ENCODE measurements at regions not wholly inside any gene's neighbourhood (a gene's known extent, or its start where the extent isn't known, plus 50 kb on each side); places are given as distances from the start of the nearest gene placed in this dataset.
"Not testable (repeated sequence)": the region's sequence is repeated elsewhere in the genome, so short reads cannot be mapped to it uniquely, and the experiment has no call there.

DNA sequence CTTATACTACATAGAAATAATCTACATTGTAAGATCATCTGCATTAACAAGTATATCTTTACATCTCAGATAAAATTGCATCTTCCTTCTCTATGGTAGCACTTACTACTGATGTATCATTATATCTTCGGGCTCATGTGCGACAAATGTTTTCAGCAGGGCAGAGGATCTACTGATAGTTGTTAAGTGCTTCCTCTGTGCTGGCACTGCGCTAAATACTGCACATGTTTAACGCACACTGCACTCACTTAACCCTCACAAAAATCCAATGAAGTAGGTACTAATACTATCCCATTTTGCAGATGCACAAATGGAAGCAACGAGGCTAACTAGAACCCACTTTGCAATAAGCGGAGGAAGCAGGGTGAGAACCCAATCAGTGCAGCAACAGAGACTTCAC lies 75.6 kb upstream of the USP25 start:
- no peak for DNase-seq

GRCh38 chr21:15659753-15660422 lies 69.9 kb upstream of the USP25 start:
- intact Hi-C loops (cut with micrococcal nuclease) = no loop called here
- DNase-seq (no peak), ATAC-seq (no peak)

More for the DNA sequence above, 75.6 kb upstream of the USP25 start:
- no peak for ATAC-seq
- intact Hi-C loops (cut with micrococcal nuclease) = no loop called here

- ATAC-seq = no peak
- intact Hi-C loops (cut with micrococcal nuclease) = no loop called here
These were observed 69.4 kb upstream of the USP25 start for GRCh38 chr21:15660423-15660804.

DNA sequence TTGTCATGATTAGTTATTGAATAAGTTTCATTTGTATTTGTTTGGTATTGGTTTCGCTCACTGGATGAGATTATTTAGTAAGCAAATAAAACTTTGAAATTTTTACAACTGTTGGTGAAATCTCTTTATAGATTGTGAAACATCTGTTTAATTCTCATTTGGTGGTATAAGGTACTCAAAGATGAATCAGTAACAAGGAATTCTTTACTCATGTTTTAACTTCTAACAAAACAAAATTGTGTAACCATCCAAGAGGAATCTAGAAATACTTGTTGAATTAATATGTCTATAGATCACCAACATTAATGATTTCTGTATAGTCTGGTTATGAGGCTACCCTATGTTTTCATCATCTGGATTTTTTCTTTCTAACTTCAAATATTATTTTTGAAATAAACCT lies 62.8 kb upstream of the USP25 start:
- intact Hi-C loops (cut with micrococcal nuclease) = no loop called here
- no peak for ATAC-seq
- no peak for DNase-seq

More at GRCh38 chr21:15660423-15660804, 69.4 kb upstream of the USP25 start:
- DNase-seq = no peak

GRCh38 chr21:15667819-15668218 lies 62.0 kb upstream of the USP25 start:
- DNase-seq = no peak
- intact Hi-C loops (cut with micrococcal nuclease) = no loop called here
- no peak for ATAC-seq

DNA sequence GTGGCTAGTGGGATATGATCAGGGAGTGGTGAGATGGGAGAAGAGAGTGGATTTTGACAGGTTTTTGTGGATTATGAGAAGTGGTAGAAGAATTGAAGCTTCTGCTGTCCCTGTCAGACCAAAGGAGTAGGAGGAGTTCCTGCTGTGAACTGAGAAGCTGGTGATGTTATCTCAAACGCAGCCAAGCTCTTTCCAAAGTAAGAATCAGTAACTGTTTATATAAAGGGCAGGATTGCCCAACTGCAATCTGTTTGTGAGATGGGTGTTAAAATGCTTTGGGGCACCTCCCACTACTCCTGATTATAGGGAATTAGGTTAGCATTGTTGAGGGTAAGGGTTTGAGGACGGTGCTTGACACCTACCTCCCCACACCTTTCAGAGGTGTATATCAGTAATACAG lies 60.5 kb upstream of the USP25 start:
- intact Hi-C loops (cut with micrococcal nuclease) = no loop called here
- DNase-seq (no peak), ATAC-seq (no peak)

- intact Hi-C loops (cut with micrococcal nuclease) = no loop called here
- ATAC-seq (no peak), DNase-seq (no peak)
These were observed 58.6 kb upstream of the USP25 start for GRCh38 chr21:15671188-15671587.

GRCh38 chr21:15672578-15672977 lies 57.2 kb upstream of the USP25 start:
- intact Hi-C loops (cut with micrococcal nuclease); DNase-seq; ATAC-seq: not testable (repeated sequence)

DNA sequence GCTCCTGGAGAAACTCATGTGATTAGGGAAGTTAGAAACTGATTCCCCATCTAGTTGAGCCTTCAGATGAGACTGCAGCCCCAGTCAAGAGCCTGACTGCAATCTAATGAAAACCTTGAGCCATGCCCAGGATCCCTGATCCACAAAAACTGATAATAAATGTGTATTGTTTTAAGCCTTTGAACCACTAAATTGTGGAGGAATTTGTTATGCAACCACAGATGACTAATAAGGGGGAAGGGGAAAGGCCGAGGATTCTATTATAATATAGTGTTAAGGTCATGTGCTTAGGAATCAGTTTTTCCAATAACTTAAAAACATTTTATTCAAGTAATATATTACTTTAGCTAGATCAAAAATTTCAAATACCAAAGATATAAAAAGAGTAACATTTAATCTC lies 52.8 kb upstream of the USP25 start:
- intact Hi-C loops (cut with micrococcal nuclease) = no loop called here
- no peak for ATAC-seq
- no peak for DNase-seq

GRCh38 chr21:15679630-15680029 lies 50.2 kb upstream of the USP25 start:
- intact Hi-C loops (cut with micrococcal nuclease) = no loop called here
- no peak for ATAC-seq
- no peak for DNase-seq

All from left ventricle myocardium superior (tissue), 1 donor.